GM12892 (cell line): ENCODE measurements at regions not wholly inside any gene's neighbourhood (a gene's known extent, or its start where the extent isn't known, plus 50 kb on each side); places are given as distances from the start of the nearest gene placed in this dataset.

Experiments used
- DNase-seq: peaks from one replicate; pipeline ENCODE4 v3.0.0; 2011; ENCODE audit not compliant: insufficient read length
- FAIRE-seq: peaks from 2 replicates; lab custom pipeline; 2011; peaks lifted over from hg19 to GRCh38; lab: Jason Lieb, UNC
- POLR2A ChIP-seq: IDR thresholded peaks from 2 replicates; pipeline ENCODE4 v1.6.1; 2011; ENCODE audit warnings: low read depth, low read length, control low read depth
- POLR2AphosphoS5 ChIP-seq: IDR thresholded peaks from 2 replicates; pipeline ENCODE4 v1.6.1; 2011; ENCODE audit warnings: low read depth, low read length, control low read depth
- TAF1 ChIP-seq: IDR thresholded peaks from 2 replicates; pipeline ENCODE4 v1.6.1; 2011; ENCODE audit warnings: low read depth, mild to moderate bottlenecking, control low read depth, low read length, borderline replicate concordance

DNA sequence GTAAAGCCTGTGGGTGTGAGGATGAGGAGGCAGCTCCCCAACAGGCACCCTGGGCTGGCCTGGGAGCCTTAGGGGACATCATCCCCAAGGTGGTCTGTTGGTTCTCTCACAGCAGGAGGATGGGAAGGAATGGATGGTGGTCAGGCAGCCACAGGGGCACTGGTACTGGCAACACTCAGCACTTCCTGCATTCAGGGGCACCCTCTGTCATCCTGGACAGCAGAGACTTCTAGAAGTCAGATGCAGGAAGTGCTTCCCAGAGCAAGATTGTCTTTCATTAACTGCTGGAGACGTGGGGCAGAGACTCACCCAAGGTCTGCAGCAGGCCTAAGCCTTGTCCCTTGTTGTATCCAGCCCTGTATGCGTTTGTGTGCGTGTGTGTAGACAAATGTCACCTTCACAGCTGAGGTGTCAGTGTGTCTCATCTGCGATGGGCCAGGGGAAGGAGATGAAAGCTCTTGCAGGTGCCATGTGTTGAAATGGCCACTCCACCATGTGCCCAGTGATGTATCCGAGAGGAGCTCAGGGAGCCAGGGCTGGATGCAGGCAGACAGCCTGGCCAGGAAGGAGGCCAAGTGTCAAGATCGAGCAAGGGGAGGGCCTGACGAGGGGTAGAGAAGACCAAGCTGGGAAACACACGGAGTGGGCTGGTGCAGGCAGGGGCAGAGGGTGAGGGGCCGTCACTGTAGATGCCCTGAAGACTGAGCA is 85.1 kb downstream of the PITPNM2 start:
- FAIRE-seq (no peak), DNase-seq (no peak)
- no peak for TF ChIP-seq POLR2AphosphoS5
- TF ChIP-seq TAF1: no peak
- TF ChIP-seq POLR2A: no peak

GRCh38 chr12:123064885-123065619 is 84.6 kb downstream of the ARL6IP4 start:
- TF ChIP-seq POLR2AphosphoS5: no peak
- TF ChIP-seq POLR2A: no peak
- no peak for TF ChIP-seq TAF1
- DNase-seq (no peak), FAIRE-seq (no peak)

DNA sequence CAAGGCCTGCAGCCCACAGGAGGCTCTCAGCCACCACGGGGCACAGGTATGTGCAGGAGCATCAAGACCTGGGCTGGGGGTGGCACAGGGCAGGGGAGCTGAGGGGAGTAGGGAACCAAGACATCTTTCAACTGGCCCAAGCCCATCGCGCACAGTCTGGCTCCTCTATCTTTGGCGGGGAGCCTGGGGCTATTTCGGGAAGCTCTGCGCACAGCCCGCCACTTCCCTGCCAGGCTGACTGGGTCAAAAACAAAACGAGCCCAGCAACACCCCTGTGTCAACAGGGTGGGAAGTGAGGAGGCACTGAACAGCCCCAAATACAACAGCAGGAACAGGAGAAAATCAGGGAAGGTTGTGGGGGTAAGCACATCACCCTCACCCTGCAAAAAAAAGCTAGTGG is 83.9 kb downstream of the ARL6IP4 start:
- TF ChIP-seq TAF1: no peak
- TF ChIP-seq POLR2A: no peak
- TF ChIP-seq POLR2AphosphoS5: no peak
- DNase-seq (no peak), FAIRE-seq (no peak)

DNA sequence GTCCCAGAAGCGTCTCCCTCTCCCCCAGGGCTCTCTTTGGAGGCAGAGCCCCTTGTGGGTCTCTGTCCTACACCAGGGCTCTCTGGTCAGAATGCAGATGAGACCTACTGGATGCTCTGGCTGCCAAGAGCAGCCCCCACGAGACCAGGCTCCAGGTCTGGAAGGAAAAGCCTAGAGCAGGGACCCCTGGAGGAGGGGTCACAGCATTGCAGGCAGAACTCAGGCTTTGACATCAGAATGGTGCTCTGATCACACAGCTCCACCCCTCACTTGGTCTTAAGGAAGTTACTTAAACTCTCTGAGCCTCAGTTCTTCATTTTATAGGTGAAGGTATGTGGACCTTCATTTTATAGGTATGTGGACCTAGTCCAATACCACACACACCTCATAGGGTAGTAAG is 83.1 kb downstream of the ARL6IP4 start:
- FAIRE-seq: no peak
- no peak for DNase-seq
- no peak for TF ChIP-seq TAF1
- TF ChIP-seq POLR2AphosphoS5: no peak
- no peak for TF ChIP-seq POLR2A

GRCh38 chr12:123062681-123063486 is 82.4 kb downstream of the ARL6IP4 start:
- FAIRE-seq (peak; percentile 84), DNase-seq (no peak)
- no peak for TF ChIP-seq POLR2AphosphoS5
- TF ChIP-seq TAF1: no peak
- no peak for TF ChIP-seq POLR2A

- TF ChIP-seq POLR2A (no peak), TAF1 (no peak), POLR2AphosphoS5 (no peak)
- DNase-seq (no peak), FAIRE-seq (no peak)
Measured at GRCh38 chr12:123061441-123062205, 81.1 kb downstream of the ARL6IP4 start.

GRCh38 chr12:123059500-123059899 is 79.0 kb downstream of the ARL6IP4 start:
- FAIRE-seq: no peak
- TF ChIP-seq POLR2A (no peak), POLR2AphosphoS5 (no peak), TAF1 (no peak)
- DNase-seq: no peak

- FAIRE-seq: no peak
- no peak for TF ChIP-seq POLR2AphosphoS5
- no peak for TF ChIP-seq TAF1
- no peak for TF ChIP-seq POLR2A
- DNase-seq: no peak
Measured at GRCh38 chr12:123058980-123059379, 78.5 kb downstream of the ARL6IP4 start.

DNA sequence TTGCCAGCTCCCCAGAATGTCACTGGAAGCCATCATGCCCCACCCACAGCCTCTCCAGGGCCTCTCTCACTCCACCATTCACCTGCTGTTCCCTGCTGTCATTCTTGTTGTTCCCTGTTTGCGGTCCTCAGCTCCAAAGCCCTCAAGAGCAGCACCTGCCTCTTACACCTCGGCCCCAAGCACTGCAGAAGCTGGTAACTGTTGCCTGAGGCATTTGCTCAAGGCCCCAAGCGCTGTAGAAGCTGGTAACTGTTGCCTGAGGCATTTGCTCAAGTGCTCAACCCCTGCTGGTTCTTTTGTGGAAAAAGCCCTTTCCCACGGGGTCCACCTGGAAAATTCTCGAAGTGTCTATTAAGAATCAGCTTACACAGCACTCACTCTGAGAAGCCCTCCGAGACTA is 78.0 kb downstream of the ARL6IP4 start:
- DNase-seq (no peak), FAIRE-seq (no peak)
- TF ChIP-seq POLR2AphosphoS5 (no peak), POLR2A (no peak), TAF1 (no peak)

GRCh38 chr12:123057513-123058265 is 77.2 kb downstream of the ARL6IP4 start:
- DNase-seq (no peak), FAIRE-seq (no peak)
- no peak for TF ChIP-seq TAF1
- TF ChIP-seq POLR2A: no peak
- TF ChIP-seq POLR2AphosphoS5: no peak

GRCh38 chr12:123056709-123057108 is 76.2 kb downstream of the ARL6IP4 start:
- DNase-seq (no peak), FAIRE-seq (no peak)
- TF ChIP-seq POLR2A (no peak), TAF1 (no peak), POLR2AphosphoS5 (no peak)
